ENCODE measurements at regions not wholly inside any gene's neighbourhood (a gene's known extent, or its start where the extent isn't known, plus 50 kb on each side); places are given as distances from the start of the nearest gene placed in this dataset.

DNA sequence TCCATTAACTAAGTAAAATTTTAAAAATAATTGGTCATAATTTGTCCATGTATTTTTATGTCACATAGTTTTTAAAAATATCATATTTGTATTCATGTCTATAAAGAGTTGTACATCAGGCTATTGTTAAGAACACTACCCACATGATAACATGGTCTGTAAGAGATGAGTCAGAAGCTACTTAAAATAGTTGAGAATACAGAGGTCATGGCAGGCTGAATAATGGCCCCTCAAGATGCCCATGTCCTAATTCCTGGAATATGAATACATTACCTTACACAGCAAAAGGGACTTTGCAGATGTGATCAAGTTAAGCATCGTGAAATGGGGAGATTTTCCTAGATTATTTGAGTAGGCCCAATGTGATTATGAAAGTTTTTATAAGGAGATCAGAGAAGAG lies 782.9 kb upstream of the GOLIM4 start:
- TF ChIP-seq, protein P1, sequence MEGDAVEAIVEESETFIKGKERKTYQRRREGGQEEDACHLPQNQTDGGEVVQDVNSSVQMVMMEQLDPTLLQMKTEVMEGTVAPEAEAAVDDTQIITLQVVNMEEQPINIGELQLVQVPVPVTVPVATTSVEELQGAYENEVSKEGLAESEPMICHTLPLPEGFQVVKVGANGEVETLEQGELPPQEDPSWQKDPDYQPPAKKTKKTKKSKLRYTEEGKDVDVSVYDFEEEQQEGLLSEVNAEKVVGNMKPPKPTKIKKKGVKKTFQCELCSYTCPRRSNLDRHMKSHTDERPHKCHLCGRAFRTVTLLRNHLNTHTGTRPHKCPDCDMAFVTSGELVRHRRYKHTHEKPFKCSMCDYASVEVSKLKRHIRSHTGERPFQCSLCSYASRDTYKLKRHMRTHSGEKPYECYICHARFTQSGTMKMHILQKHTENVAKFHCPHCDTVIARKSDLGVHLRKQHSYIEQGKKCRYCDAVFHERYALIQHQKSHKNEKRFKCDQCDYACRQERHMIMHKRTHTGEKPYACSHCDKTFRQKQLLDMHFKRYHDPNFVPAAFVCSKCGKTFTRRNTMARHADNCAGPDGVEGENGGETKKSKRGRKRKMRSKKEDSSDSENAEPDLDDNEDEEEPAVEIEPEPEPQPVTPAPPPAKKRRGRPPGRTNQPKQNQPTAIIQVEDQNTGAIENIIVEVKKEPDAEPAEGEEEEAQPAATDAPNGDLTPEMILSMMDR (IDR thresholded peaks at IDR 0.05; ENCODE audit: borderline replicate concordance, extremely low read depth, low read length, poor library complexity, severe bottlenecking), result no peak
- TF ChIP-seq EZH2 (IDR thresholded peaks at IDR 0.05; ENCODE audit: borderline replicate concordance, low read depth, low read length, severe bottlenecking), result no peak
